Muscle layer of duodenum (tissue), 2 donors: ENCODE measurements at regions not wholly inside any gene's neighbourhood (a gene's known extent, or its start where the extent isn't known, plus 50 kb on each side); places are given as distances from the start of the nearest gene placed in this dataset.
"Not testable (repeated sequence)": the region's sequence is repeated elsewhere in the genome, so short reads cannot be mapped to it uniquely, and the experiment has no call there.

Experiments
- H3K27ac ChIP-seq: one replicate; pipeline ENCODE4 v1.7.0; 2013; ENCODE audit warnings: mild to moderate bottlenecking, low read length
- H3K27me3 ChIP-seq: one replicate; pipeline ENCODE4 v1.7.0; 2013; ENCODE audit warnings: low read depth, mild to moderate bottlenecking, control low read depth, low read length
- H3K36me3 ChIP-seq, 2 donors: one replicate each; pipeline ENCODE4 v1.7.0; 2013; ENCODE audit warnings: low read length in 2 of 2, control low read depth in 1 of 2, mild to moderate bottlenecking in 1 of 2; ENCODE audit not compliant: insufficient read depth in 2 of 2, control insufficient read depth in 1 of 2
- H3K4me1 ChIP-seq, 2 donors: one replicate each; pipeline ENCODE4 v1.7.0; 2013; ENCODE audit warnings: low read length in 2 of 2, mild to moderate bottlenecking in 2 of 2, control low read depth in 1 of 2, moderate library complexity in 1 of 2; ENCODE audit not compliant: insufficient read depth in 2 of 2, control insufficient read depth in 1 of 2
- H3K4me3 ChIP-seq, 2 donors: one replicate each; pipeline ENCODE4 v1.7.0; 2013; ENCODE audit warnings: low read length in 2 of 2, low read depth in 1 of 2, mild to moderate bottlenecking in 1 of 2
- H3K9me3 ChIP-seq, 2 donors: one replicate each; pipeline ENCODE4 v1.7.0; 2013; ENCODE audit warnings: low read length in 2 of 2, control low read depth in 1 of 2, mild to moderate bottlenecking in 1 of 2; ENCODE audit not compliant: control insufficient read depth in 1 of 2
- donor health status: healthy.

DNA sequence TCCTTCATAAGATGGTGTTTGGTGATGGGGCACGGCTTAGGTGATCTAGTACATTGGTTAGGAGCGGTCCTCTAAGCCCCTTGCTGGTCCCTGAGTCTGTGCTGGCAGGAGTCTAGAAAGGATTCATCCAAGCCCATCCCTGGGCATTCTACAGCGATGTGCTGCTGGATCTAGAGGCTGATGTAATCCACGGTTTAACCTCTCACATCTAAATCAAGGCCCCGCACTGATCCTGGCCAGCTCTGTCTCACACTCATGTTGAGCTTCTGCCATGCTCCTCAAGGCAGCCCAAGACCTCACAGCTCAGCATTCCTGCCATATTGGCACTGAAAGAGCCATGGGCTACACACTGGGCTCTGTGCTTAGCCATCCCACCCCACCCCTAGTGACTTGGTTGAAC lies 664.8 kb downstream of the STK39 start:
- Histone ChIP-seq H3K4me1 (no peaks in the 10 kb centered on the region), H3K27ac (no peak overlapping the region), H3K36me3 (no peaks in the 10 kb centered on the region), H3K4me3 (no peak overlapping the region), H3K9me3 (no peaks in the 10 kb centered on the region), H3K27me3 (no peaks in the 10 kb centered on the region)

GRCh38 chr2:167581961-167582574 lies 665.3 kb downstream of the STK39 start:
- no peaks in the 10 kb centered on the region for H3K27me3 ChIP-seq
- no peaks in the 10 kb centered on the region for H3K9me3 ChIP-seq
- no peaks in the 10 kb centered on the region for H3K36me3 ChIP-seq
- no peak overlapping the region for H3K27ac ChIP-seq
- H3K4me3 ChIP-seq: peak overlapping the region in 1 of 2 donors; percentile 2
- no peaks in the 10 kb centered on the region for H3K4me1 ChIP-seq

GRCh38 chr2:167579826-167580225 lies 667.6 kb downstream of the STK39 start:
- H3K4me3 ChIP-seq: no peak overlapping the region

GRCh38 chr2:167575276-167575675 lies 672.1 kb downstream of the STK39 start:
- Histone ChIP-seq H3K27ac (no peak overlapping the region), H3K9me3 (no peaks in the 10 kb centered on the region), H3K27me3 (no peaks in the 10 kb centered on the region), H3K4me1 (no peaks in the 10 kb centered on the region), H3K36me3 (no peaks in the 10 kb centered on the region), H3K4me3 (no peak overlapping the region)

More at GRCh38 chr2:167579826-167580225, 667.6 kb downstream of the STK39 start:
- H3K4me1 ChIP-seq: no peaks in the 10 kb centered on the region
- no peaks in the 10 kb centered on the region for H3K36me3 ChIP-seq
- no peaks in the 10 kb centered on the region for H3K27me3 ChIP-seq
- no peaks in the 10 kb centered on the region for H3K9me3 ChIP-seq
- H3K27ac ChIP-seq: no peak overlapping the region

- Histone ChIP-seq H3K36me3 (no peaks in the 10 kb centered on the region), H3K4me1 (no peaks in the 10 kb centered on the region), H3K9me3 (no peaks in the 10 kb centered on the region), H3K4me3 (no peak overlapping the region), H3K27me3 (no peaks in the 10 kb centered on the region), H3K27ac (no peak overlapping the region)
These were observed 674.3 kb downstream of the STK39 start for GRCh38 chr2:167572883-167573619.

GRCh38 chr2:167570370-167570769 lies 677.0 kb downstream of the STK39 start:
- H3K9me3 ChIP-seq: no peaks in the 10 kb centered on the region
- no peaks in the 10 kb centered on the region for H3K4me1 ChIP-seq
- no peak overlapping the region for H3K27ac ChIP-seq
- H3K36me3 ChIP-seq: no peaks in the 10 kb centered on the region
- H3K27me3 ChIP-seq: no peaks in the 10 kb centered on the region
- no peak overlapping the region for H3K4me3 ChIP-seq

DNA sequence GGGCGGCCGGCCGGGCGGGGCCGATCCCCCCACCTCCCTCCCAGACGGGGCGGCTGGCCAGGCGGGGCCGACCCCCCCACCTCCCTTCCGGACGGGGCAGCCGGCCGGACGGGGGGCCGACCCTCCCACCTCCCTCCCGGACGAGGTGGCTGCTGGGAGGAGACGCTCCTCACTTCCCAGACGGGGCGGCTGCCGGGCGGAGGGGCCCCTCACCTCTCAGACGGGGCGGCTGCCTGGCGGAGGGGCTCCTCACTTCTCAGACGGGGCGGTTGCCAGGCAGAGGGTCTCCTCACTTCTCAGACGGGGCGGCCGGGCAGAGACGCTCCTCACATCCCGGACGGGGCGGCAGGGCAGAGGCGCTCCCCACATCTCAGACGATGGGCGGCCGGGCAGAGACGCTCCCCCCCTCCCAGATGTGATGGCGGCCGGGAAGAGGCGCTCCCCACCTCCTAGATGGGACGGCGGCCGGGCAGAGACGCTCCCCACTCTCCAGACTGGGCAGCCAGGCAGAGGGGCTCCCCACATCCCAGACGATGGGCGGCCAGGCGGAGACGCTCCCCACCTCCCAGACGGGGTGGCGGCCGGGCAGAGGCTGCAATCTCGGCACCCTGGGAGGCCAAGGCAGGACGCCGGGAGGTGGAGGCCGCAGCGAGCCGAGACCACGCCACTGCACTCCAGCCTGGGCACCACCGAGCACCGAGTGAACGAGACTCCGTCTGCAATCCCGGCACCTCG lies 675.8 kb downstream of the XIRP2 start:
- H3K4me3 ChIP-seq, H3K4me1 ChIP-seq, H3K9me3 ChIP-seq, H3K27me3 ChIP-seq, H3K27ac ChIP-seq, H3K36me3 ChIP-seq: not testable (repeated sequence)

- not testable (repeated sequence) for H3K9me3 ChIP-seq, H3K27ac ChIP-seq, H3K36me3 ChIP-seq, H3K4me1 ChIP-seq, H3K4me3 ChIP-seq, H3K27me3 ChIP-seq
These were observed 670.2 kb downstream of the XIRP2 start for GRCh38 chr2:167558272-167558991.

GRCh38 chr2:167555098-167555720 lies 666.9 kb downstream of the XIRP2 start:
- Histone ChIP-seq H3K27me3 (no peaks in the 10 kb centered on the region), H3K4me1 (no peaks in the 10 kb centered on the region), H3K36me3 (no peaks in the 10 kb centered on the region), H3K4me3 (no peak overlapping the region), H3K9me3 (no peaks in the 10 kb centered on the region), H3K27ac (no peak overlapping the region)

DNA sequence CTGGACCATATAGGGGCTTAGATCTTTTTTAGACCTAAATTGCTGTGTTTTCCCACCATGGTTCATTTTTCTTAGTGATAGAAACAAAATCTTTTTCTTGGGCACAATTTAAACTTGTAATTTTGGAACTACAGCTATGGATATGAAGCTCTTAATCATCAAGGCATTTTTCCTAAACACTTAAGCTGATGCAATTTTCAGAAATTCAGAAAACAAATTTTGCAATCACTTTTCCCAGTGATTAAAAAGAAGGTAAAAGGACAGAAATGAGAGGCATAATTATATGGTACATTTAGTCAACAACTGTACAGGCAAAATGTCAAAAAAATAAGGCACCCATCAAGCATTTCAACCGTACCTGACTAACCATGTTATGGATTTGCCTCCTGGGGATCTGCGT lies 665.4 kb downstream of the XIRP2 start:
- Histone ChIP-seq H3K4me1 (no peaks in the 10 kb centered on the region), H3K27ac (no peak overlapping the region)

DNA sequence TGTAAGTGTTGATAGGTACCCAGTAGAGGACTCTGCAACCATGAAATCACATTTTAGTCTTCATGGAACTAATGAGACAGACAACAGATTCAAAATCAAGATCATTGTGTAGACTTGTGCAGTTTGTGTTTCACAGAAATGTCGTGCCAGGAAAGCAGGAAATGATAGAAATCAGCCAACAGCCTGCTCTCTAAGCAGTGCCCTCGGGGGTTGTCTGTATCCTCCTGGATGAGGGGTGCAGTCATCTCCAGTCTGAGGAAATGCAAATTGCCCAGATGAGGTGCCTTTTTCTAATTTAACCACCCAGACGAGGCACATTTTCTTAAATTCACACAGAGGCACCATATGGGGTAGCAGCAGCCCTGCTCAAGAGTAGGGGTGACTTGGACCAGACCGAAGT lies 663.1 kb downstream of the XIRP2 start:
- Histone ChIP-seq H3K27me3 (no peaks in the 10 kb centered on the region), H3K4me1 (no peaks in the 10 kb centered on the region), H3K36me3 (no peaks in the 10 kb centered on the region), H3K27ac (no peak overlapping the region), H3K4me3 (no peak overlapping the region), H3K9me3 (no peaks in the 10 kb centered on the region)

More for the DNA sequence above, 665.4 kb downstream of the XIRP2 start:
- Histone ChIP-seq H3K27me3 (no peaks in the 10 kb centered on the region), H3K36me3 (no peaks in the 10 kb centered on the region), H3K4me3 (no peak overlapping the region), H3K9me3 (no peaks in the 10 kb centered on the region)
